ENCODE measurements at regions not wholly inside any gene's neighbourhood (a gene's known extent, or its start where the extent isn't known, plus 50 kb on each side); places are given as distances from the start of the nearest gene placed in this dataset.
A peak's percentile ranks its signal among the peaks of the same experiment; 100 is the strongest.
"Not testable (repeated sequence)": the region's sequence is repeated elsewhere in the genome, so short reads cannot be mapped to it uniquely, and the experiment has no call there.

GRCh38 chr1:196115646-196116045 is 492.6 kb downstream of the KCNT2 start:
- no peak for TF ChIP-seq CTCF (IDR thresholded peaks at IDR 0.05; ENCODE audit: low read length, missing control alignments)
- peak; percentile 70 for DNase-seq (ENCODE audit: low read depth)
- no peak overlapping the region for H3K4me3 ChIP-seq (replicated peaks; ENCODE audit: low read depth, low read length)

DNA sequence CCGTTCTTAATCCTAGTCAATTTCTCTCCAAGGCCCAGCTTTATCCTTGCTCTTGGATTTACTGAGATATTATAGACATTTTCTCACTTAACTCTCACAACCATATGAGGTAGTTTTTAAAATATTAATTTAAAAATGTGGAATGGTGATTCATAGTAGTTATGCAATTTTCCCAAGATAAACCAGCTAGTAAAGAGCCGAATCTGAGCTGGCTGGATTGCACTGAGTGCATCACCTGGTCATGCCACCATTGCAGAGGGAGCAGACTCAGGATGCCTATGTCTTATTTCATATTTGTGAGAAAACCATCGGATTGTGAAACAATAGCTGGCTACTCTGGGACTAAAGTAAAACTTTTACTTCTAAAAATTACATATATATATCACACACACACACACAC is 494.0 kb downstream of the KCNT2 start:
- TF ChIP-seq CTCF (IDR thresholded peaks at IDR 0.05; ENCODE audit: low read length, missing control alignments) = no peak
- no peak overlapping the region for H3K4me3 ChIP-seq (replicated peaks; ENCODE audit: low read depth, low read length)
- peak; percentile 44 for DNase-seq (ENCODE audit: low read depth)

GRCh38 chr1:196108990-196109389 is 499.2 kb downstream of the KCNT2 start:
- DNase-seq (ENCODE audit: low read depth); H3K4me3 ChIP-seq (replicated peaks; ENCODE audit: low read depth, low read length): not testable (repeated sequence)

GRCh38 chr1:196105901-196106300 is 502.3 kb downstream of the KCNT2 start:
- DNase-seq (ENCODE audit: low read depth) = peak; percentile 4
- no peak for TF ChIP-seq CTCF (IDR thresholded peaks at IDR 0.05; ENCODE audit: low read length, missing control alignments)
- H3K4me3 ChIP-seq (replicated peaks; ENCODE audit: low read depth, low read length) = no peak overlapping the region

DNA sequence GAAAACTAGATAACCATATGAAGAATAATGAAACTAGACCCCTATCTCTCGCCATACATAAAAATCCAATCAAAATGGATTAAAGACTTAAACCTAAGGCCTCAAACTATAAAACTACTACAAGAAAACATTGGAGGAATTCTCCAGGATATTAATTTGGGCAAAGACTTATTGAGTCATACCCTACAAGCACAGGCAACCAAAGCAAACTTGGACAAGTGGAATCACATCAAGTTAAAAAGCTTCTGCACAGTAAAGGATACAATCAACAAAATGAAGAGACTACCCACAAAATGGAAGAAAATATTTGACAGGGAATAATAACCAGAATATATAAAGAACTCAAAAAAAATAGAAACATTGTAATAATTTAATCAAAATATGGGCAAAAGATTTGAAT is 505.4 kb downstream of the KCNT2 start:
- DNase-seq (ENCODE audit: low read depth) = no peak
- no peak overlapping the region for H3K4me3 ChIP-seq (replicated peaks; ENCODE audit: low read depth, low read length)
- TF ChIP-seq CTCF (IDR thresholded peaks at IDR 0.05; ENCODE audit: low read length, missing control alignments) = no peak

DNA sequence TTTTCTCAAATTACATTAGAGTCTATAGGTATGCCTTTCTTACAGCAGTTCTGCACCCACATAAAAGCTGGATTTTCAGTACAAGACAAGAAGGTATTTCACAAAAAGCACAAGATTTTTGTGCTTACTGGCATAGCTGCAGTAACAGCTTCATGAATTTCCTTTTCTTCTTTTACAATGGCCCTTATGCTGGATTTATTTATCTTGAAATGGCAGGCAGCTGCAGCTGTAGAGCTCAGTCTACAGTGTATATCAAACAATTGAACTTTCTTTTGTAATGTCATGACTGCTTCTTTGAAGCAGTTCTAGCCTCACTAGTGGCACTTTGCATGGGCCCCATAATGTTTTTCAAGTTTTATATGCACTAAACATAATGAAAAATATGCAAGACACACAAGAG is 510.2 kb downstream of the KCNT2 start:
- no peak for TF ChIP-seq CTCF (IDR thresholded peaks at IDR 0.05; ENCODE audit: low read length, missing control alignments)
- DNase-seq (ENCODE audit: low read depth) = no peak

GRCh38 chr1:196094821-196095220 is 513.4 kb downstream of the KCNT2 start:
- DNase-seq (ENCODE audit: low read depth) = no peak
- no peak for TF ChIP-seq CTCF (IDR thresholded peaks at IDR 0.05; ENCODE audit: low read length, missing control alignments)
- H3K4me3 ChIP-seq (replicated peaks; ENCODE audit: low read depth, low read length) = no peak overlapping the region

More for the DNA sequence above, 510.2 kb downstream of the KCNT2 start:
- no peak overlapping the region for H3K4me3 ChIP-seq (replicated peaks; ENCODE audit: low read depth, low read length)
